SIG-M5 (cell line): ENCODE measurements at regions not wholly inside any gene's neighbourhood (a gene's known extent, or its start where the extent isn't known, plus 50 kb on each side); places are given as distances from the start of the nearest gene placed in this dataset.
"Not testable (repeated sequence)": the region's sequence is repeated elsewhere in the genome, so short reads cannot be mapped to it uniquely, and the experiment has no call there.

Experiments
- DNase-seq: peaks from one replicate; lab custom pipeline; 2025; lab: John Stamatoyannopoulos, UW

DNA sequence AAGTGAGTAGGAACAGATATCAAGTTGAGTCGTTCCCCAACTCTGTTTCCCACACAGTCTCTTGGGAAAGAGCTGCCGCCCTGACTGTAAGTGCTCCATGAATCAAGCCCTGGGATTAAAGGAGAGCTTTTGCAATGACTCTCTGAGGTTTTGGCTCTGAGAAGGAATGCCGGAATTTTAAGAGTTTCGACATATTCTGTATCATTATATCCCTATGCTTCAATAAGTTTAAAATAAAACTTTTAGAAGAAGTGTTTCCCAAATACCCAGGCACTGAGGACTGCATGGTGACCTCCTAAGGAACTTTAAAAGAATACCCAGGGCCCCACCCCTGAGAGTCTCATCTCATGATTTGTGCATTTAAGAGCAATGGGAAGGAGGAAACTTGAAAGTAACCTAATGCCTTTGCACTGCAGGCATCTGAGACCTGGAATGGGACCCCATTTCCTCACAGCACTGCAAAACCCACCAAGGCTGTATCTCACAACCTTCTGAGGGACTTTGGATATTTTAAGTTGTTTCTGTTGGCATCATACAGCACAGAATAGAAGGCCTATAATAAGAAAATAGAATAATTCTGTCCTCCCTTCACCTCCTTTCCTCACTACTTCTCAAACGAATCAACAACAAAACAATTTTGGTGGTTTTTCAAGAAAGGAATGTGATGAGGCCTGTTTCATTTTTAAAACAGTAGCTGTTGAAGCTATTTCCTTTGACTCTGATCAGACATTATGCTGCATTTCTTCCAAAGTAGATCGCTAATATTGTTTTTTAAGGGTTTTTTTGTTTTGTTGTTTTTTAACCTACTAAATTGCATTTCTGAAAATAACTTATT lies 121.2 kb downstream of the GASK1B start:
- no peak for DNase-seq

- DNase-seq = no peak
Measured at GRCh38 chr4:158050942-158051341, 121.9 kb downstream of the GASK1B start.

DNA sequence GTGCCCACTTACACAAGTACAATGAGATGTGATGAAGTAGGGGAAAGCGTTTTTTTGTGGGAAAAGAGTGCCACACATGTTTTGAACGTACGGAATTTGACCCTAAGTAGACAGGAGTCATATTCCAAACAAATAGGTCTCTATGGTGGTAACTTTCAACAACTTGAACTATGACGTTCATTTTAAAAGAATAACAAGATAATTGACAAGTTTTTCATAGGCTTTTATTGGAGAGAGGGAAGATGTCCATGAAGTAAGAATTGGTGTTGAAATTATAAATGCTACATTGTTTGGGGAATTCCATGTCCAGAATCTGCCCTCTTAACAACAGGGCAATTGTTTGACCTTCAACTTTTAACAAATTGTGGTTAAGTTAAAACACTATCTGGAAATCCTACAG lies 126.5 kb downstream of the GASK1B start:
- DNase-seq = no peak

DNA sequence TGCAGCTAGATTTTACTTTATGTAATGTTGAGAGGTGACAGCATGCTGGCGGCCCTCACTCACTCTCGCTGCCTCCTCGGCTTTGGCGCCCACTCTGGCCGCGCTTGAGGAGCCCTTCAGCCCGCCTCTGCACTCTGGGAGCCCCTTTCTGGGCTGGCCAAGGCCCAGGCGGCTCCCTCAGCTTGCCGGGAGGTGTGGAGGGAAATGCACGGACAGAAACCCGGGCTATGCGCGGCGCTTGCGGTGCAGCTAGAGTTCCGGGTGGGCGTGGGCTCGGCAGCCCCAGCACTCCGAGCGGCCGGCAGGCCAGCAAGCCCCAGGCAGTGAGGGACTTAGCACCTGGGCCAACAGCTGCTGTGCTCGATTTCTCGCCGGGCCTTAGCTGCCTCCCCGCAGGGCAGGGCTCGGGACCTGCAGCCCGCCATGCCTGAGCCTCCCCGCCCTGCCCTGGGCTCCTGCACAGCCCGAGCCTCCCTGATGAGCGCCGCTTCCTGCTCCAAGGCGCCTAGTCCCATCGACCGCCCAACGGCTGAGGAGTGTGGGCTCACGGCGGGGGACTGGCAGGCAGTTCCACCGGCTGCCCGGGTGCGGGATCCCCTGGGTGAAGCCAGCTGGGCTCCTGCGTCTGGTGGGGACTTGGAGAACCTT lies 128.7 kb downstream of the GASK1B start:
- DNase-seq = no peak

- DNase-seq = no peak
Measured at GRCh38 chr4:158042591-158043030, 130.2 kb downstream of the GASK1B start.

- no peak for DNase-seq
Measured at GRCh38 chr4:158038718-158039117, 134.1 kb downstream of the GASK1B start.

DNA sequence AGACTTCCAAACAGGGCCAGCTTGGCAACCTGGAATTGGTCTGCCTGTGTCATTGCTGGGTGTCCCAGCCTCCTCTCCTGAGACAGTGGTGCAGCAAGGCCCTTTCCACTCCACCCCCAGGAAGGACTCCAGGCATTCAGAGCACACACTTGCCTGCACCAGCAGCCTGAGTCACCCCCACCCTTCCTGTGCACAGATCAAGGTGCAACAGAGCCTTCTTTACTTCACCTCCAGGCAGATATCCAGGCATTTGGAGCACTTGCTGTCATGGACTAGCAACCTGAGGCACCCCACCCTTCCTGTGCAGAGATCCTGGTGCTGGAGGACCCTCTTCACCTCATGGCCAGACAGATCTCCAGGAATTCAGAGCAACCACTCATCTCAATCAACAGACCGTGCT lies 135.8 kb downstream of the GASK1B start:
- DNase-seq = no peak

GRCh38 chr4:158035662-158036195 lies 137.1 kb downstream of the GASK1B start:
- DNase-seq = no peak

DNA sequence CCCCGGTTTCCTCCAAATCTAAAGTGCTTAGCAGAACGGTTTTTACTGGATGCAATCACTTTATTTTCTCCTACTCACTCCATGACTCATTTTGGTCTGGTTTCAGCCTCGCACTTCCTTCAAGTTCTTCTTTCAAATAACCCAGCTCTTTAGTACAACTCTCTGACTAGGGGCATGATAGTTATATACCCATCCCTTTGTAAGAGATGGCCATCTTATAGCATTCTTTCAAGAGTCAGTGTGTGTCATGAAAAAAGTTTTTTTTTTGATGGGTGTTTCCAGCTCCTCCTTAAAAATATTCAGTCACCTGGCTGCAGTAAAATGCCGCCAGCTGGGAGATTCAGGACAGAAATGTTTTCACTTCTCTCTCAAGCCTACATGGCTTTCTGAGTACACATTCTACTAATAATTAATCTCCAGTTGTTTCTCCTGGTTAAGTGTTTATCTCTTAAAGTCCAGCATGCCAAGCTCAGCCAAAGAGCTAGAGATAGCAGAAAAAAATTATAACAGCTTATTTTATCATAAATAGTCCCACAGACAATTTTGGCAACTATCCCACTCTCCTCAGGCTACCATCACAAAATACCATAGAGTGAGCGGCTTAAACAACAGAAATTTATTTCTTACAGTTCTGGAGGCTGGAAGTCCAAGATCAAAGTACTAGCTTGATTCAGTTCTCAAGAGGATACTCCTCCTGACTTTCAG lies 139.3 kb downstream of the GASK1B start:
- no peak for DNase-seq

GRCh38 chr4:158032733-158033415 lies 140.0 kb downstream of the GASK1B start:
- DNase-seq = no peak

GRCh38 chr4:158028381-158028780 lies 144.4 kb downstream of the GASK1B start:
- DNase-seq = not testable (repeated sequence)

DNA sequence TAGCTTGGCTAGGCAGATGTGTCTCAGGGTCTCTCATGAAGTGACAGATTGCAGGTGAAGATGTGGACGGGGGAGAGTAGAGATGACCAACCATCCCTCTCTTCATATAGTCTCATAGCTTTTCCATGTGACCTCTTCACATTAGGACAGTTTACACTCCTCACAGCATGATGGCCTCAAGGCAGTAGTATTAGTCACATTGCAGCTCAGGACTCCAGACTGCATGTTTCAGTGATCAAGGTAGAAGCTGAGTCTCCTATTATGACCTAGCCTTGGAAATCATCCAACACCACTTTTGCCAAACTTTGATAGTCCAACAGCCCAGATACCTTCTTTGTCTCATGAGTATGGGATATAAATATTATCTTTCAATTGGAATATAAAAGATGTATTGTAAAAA lies 147.7 kb downstream of the GASK1B start:
- DNase-seq = no peak

- DNase-seq = no peak
Measured at GRCh38 chr4:158020734-158021346, 152.0 kb downstream of the GASK1B start.

- DNase-seq = no peak
Measured at GRCh38 chr4:158020176-158020575, 152.6 kb downstream of the GASK1B start.

GRCh38 chr4:158018831-158019230 lies 154.0 kb downstream of the GASK1B start:
- no peak for DNase-seq

GRCh38 chr4:158018221-158018830 lies 154.5 kb downstream of the GASK1B start:
- DNase-seq = no peak

GRCh38 chr4:158016511-158016910 lies 156.3 kb downstream of the GASK1B start:
- no peak for DNase-seq

DNA sequence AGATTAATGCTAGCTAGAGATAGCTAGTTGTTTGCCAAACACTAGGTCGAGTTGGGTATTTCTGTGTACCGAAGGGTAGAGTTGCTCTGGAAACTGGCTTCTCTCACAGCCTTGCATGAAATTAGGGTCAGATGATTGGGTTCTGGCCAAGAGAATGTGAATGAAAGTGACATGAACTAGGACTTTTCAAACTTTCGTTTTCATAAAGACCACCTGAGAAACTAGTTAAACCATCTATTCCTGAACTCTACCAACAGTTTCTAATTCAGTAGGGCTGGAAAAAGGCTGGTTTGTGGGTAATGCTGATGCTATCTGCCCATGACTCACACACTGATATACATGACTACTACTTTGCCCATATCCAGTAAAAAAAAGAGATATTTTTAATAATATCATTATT lies 157.6 kb downstream of the GASK1B start:
- DNase-seq = no peak

- no peak for DNase-seq
Measured at GRCh38 chr4:158013858-158014257, 159.0 kb downstream of the GASK1B start.

DNA sequence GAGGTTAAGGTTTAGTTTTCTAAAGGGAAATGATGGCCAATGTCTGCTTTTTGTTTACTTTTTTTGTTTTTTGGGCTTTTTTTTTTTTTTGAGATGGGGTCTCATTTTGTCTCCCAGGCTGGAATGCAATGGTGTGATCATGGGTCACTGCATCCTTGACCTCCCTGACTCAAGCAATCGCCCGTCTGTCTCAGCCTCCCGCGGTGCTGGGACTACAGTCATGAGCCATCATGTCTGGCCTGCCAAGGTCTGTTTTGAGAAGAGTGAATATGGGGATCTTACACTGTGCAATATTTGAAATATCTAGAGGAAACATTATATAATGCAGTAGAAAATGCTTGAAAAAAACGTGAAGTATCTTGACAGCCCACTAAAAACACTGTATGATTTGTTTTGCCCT lies 162.5 kb downstream of the GASK1B start:
- DNase-seq = no peak

GRCh38 chr4:158008551-158009218 lies 164.1 kb downstream of the GASK1B start:
- DNase-seq = no peak
